Left ventricle myocardium inferior (tissue), 1 donor: ENCODE measurements at regions not wholly inside any gene's neighbourhood (a gene's known extent, or its start where the extent isn't known, plus 50 kb on each side); places are given as distances from the start of the nearest gene placed in this dataset.

Source experiments
- DNase-seq: peaks from one replicate; pipeline ENCODE4 v3.0.0-alpha.2; 2020
- H3K27ac ChIP-seq: fragments of 200-600 bp; replicated peaks from 2 replicates; pipeline ENCODE4 v1.8.0; 2021
- H3K27me3 ChIP-seq: fragments of 200-600 bp; 2 replicates; pipeline ENCODE4 v1.8.0; 2021; ENCODE audit warnings: low read depth
- H3K36me3 ChIP-seq: fragments of 200-600 bp; 2 replicates; pipeline ENCODE4 v1.8.0; 2021
- H3K4me1 ChIP-seq: fragments of 200-600 bp; 2 replicates; pipeline ENCODE4 v1.8.0; 2021
- H3K4me3 ChIP-seq: fragments of 200-600 bp; 2 replicates; pipeline ENCODE4 v1.8.0; 2021; ENCODE audit warnings: mild to moderate bottlenecking, moderate library complexity
- H3K9me3 ChIP-seq: fragments of 200-600 bp; replicated peaks from 2 replicates; pipeline ENCODE4 v1.8.0; 2021
- intact Hi-C: fragments of 100-400 bp; cut with micrococcal nuclease; formaldehyde crosslinking; loops from one replicate; pipeline ENCODE4 v1.11.0; 2022
- TF ChIP-seq, protein P1 (sequence below): fragments of 200-600 bp; IDR thresholded peaks from 2 replicates; pipeline ENCODE4 v1.8.0; 2021; ENCODE audit warnings: antibody characterized with exemption, mild to moderate bottlenecking, borderline replicate concordance
- donor health status: DM: no; HTN: yes; CAD: no; lungs with severe emphysema.

- intact Hi-C loops, result no loop called here
- no peaks in the 10 kb centered on the region for H3K9me3 ChIP-seq
- H3K4me1 ChIP-seq, result peaks cover 14% of the 10 kb centered on the region
- no peak for DNase-seq
- H3K27me3 ChIP-seq, result no peaks in the 10 kb centered on the region
- no peak overlapping the region for H3K4me3 ChIP-seq
- H3K36me3 ChIP-seq, result no peaks in the 10 kb centered on the region
- TF ChIP-seq, protein P1, sequence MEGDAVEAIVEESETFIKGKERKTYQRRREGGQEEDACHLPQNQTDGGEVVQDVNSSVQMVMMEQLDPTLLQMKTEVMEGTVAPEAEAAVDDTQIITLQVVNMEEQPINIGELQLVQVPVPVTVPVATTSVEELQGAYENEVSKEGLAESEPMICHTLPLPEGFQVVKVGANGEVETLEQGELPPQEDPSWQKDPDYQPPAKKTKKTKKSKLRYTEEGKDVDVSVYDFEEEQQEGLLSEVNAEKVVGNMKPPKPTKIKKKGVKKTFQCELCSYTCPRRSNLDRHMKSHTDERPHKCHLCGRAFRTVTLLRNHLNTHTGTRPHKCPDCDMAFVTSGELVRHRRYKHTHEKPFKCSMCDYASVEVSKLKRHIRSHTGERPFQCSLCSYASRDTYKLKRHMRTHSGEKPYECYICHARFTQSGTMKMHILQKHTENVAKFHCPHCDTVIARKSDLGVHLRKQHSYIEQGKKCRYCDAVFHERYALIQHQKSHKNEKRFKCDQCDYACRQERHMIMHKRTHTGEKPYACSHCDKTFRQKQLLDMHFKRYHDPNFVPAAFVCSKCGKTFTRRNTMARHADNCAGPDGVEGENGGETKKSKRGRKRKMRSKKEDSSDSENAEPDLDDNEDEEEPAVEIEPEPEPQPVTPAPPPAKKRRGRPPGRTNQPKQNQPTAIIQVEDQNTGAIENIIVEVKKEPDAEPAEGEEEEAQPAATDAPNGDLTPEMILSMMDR, result no peak
- no peak overlapping the region for H3K27ac ChIP-seq
Observed at GRCh38 chr7:18177129-18177814, 149.6 kb upstream of the PRPS1L1 start.

DNA sequence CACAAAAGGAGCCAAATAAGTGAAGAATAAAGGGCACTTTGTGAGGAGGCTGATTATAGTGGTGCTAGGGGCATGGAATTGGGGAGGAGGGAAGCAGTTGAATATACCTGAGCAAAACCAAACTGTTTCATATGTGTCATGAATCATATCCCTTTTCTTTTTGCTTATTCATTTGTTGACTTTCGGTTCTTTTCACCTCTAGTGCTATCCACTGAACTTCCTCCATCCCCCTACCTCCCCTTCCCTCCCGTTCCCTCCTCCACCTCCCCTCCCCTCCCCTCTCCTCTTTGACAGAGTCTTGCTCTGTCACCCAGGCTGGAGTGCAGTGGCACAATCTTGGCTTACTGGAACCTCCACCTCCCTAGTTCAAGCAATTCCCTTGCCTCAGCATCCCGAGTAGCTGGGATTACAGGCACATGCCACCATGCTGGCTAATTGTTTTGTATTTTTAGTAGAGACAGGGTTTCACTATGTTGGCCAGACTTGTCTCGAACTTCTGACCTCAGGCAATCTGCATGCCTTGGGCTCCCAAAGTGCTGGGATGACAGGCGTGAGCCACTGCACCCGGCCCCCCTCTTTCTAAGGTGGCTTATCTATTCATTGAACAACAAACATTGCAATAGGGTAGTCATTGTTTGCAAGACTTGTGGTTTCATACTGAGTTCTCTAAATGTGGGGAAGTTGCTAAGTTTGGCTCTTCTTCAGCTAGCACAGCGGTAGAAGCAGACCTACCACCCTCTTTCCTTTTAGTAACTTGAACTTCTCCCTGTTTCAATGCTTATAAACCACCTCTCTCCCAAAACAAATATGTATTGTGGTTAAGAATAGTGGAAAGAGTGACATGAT lies 150.4 kb upstream of the PRPS1L1 start:
- intact Hi-C loops, result no loop called here
- Histone ChIP-seq H3K9me3 (no peaks in the 10 kb centered on the region), H3K27ac (no peak overlapping the region), H3K4me1 (peaks cover 14% of the 10 kb centered on the region), H3K27me3 (no peaks in the 10 kb centered on the region), H3K36me3 (no peaks in the 10 kb centered on the region), H3K4me3 (no peak overlapping the region)
- TF ChIP-seq, protein P1, result no peak
- no peak for DNase-seq

DNA sequence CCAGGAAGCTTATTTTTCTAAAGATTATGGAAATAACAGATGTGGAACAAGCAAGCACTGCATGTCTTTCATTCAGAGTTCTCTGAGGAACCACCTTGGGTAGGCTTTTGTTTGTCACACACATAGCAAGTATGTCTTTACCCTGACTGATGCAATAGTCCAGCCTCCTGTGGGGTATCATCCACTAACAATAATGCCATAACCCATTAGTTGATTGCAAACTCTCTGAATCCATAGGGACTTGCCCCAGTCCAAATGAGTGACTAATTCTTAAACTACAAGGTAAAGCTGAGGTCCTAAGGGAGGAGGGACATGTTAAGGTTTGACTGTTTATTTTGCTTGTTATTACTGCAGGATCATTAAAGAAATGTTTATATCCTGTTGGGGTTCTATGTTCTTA lies 151.4 kb upstream of the PRPS1L1 start:
- Histone ChIP-seq H3K4me3 (no peak overlapping the region), H3K9me3 (no peaks in the 10 kb centered on the region), H3K4me1 (peaks cover 14% of the 10 kb centered on the region), H3K36me3 (no peaks in the 10 kb centered on the region), H3K27me3 (no peaks in the 10 kb centered on the region), H3K27ac (no peak overlapping the region)
- DNase-seq, result no peak
- intact Hi-C loops, result no loop called here
- TF ChIP-seq, protein P1, result no peak

GRCh38 chr7:18180685-18181084 lies 153.0 kb upstream of the PRPS1L1 start:
- H3K4me1 ChIP-seq, result peaks cover 14% of the 10 kb centered on the region
- H3K27me3 ChIP-seq, result no peaks in the 10 kb centered on the region
- DNase-seq, result no peak
- TF ChIP-seq, protein P1, result no peak
- H3K27ac ChIP-seq, result no peak overlapping the region
- intact Hi-C loops, result no loop called here
- H3K9me3 ChIP-seq, result no peaks in the 10 kb centered on the region
- H3K4me3 ChIP-seq, result no peak overlapping the region
- no peaks in the 10 kb centered on the region for H3K36me3 ChIP-seq

DNA sequence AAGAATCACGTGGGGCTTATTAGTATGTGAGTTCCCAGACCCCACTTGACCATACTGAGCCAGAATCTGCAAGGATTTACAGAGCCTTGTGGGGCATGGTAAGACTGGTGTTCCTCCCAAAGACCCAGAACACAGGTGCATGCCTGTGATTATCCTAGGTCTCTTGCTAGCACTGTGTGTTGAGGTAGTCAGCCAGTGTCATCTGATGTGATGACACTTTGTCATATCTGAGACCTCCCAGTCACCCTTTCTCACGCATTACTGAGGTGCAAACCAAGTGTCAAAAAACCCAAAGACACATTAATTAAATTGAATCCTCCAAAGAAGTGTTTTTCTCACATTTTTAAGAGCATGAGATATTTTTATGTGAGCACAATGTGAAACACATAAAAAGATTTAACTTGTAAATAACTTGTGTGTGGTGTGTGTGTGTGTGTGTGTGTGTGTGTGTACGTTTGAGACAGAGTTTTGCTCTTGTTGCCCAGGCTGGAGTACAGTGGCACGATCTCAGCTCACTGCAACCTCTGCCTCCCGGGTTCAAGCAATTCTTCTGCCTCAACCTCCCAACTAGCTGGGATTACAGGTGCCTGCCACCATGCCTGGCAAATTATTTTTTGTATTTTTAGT lies 162.0 kb upstream of the PRPS1L1 start:
- no peak for DNase-seq
- peaks cover 12% of the 10 kb centered on the region for H3K9me3 ChIP-seq
- no peak overlapping the region for H3K4me3 ChIP-seq
- no peaks in the 10 kb centered on the region for H3K27me3 ChIP-seq
- H3K27ac ChIP-seq, result no peak overlapping the region
- H3K36me3 ChIP-seq, result no peaks in the 10 kb centered on the region
- no peaks in the 10 kb centered on the region for H3K4me1 ChIP-seq
- intact Hi-C loops, result no loop called here
- TF ChIP-seq, protein P1, result no peak
